ENCODE measurements at regions not wholly inside any gene's neighbourhood (a gene's known extent, or its start where the extent isn't known, plus 50 kb on each side); places are given as distances from the start of the nearest gene placed in this dataset.

DNA sequence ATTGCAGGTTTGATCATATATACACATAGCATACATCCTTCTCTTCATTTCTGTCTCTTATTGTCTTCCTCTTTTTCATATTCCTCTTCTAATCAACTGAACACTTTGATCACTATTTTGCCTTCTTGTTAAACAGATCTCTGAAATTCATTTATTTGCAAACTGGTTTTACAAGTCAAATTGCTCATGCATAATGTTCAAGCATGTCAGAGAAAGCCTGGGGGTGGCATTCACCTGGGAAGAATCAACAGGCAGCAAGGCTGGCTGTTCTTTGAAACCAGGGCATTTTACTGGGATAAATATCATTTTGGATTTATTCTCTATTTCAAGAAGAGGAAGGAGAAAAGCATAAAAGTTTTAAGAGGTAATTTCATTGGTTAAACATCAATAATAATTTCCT is 66.9 kb upstream of the LRATD1 start:
- TF ChIP-seq, protein P1, sequence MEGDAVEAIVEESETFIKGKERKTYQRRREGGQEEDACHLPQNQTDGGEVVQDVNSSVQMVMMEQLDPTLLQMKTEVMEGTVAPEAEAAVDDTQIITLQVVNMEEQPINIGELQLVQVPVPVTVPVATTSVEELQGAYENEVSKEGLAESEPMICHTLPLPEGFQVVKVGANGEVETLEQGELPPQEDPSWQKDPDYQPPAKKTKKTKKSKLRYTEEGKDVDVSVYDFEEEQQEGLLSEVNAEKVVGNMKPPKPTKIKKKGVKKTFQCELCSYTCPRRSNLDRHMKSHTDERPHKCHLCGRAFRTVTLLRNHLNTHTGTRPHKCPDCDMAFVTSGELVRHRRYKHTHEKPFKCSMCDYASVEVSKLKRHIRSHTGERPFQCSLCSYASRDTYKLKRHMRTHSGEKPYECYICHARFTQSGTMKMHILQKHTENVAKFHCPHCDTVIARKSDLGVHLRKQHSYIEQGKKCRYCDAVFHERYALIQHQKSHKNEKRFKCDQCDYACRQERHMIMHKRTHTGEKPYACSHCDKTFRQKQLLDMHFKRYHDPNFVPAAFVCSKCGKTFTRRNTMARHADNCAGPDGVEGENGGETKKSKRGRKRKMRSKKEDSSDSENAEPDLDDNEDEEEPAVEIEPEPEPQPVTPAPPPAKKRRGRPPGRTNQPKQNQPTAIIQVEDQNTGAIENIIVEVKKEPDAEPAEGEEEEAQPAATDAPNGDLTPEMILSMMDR (IDR thresholded peaks at IDR 0.05; ENCODE audit: unreplicated experiment), result no peak
- Mint-ChIP-seq H3K27ac (ENCODE audit: unreplicated experiment) (no peak overlapping the region), H3K27me3 (ENCODE audit: unreplicated experiment) (no peaks in the 10 kb centered on the region), H3K4me1 (ENCODE audit: unreplicated experiment) (no peaks in the 10 kb centered on the region), H3K4me3 (ENCODE audit: unreplicated experiment) (no peak overlapping the region), H3K36me3 (ENCODE audit: low read depth, unreplicated experiment) (no peaks in the 10 kb centered on the region), H3K9me3 (ENCODE audit: unreplicated experiment) (no peaks in the 10 kb centered on the region)
- no peak for DNase-seq (ENCODE audit: low spot score)

DNA sequence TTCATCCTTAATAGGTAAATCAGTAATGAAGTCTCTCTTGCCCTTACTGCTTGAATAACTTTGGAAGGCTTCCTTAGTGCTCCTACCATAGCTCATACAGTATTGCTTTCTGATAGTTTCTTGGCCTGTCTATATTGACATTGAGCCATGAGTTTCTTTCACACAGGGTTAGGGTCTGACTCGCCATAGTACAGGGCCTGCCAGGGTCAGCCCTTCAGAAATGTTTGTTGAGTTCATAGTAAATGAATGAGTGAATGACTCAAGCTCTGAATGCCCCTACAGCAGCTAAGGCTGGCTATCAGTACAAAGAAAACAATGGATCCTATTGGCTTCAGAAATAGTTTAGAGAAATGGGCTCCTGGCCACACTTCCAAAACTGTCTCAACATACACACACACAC is 65.0 kb upstream of the LRATD1 start:
- H3K4me3 Mint-ChIP-seq (ENCODE audit: unreplicated experiment), result no peak overlapping the region
- H3K36me3 Mint-ChIP-seq (ENCODE audit: low read depth, unreplicated experiment), result no peaks in the 10 kb centered on the region
- no peaks in the 10 kb centered on the region for H3K4me1 Mint-ChIP-seq (ENCODE audit: unreplicated experiment)
- no peak for DNase-seq (ENCODE audit: low spot score)
- no peaks in the 10 kb centered on the region for H3K9me3 Mint-ChIP-seq (ENCODE audit: unreplicated experiment)
- H3K27me3 Mint-ChIP-seq (ENCODE audit: unreplicated experiment), result no peaks in the 10 kb centered on the region
- H3K27ac Mint-ChIP-seq (ENCODE audit: unreplicated experiment), result no peak overlapping the region
- TF ChIP-seq, protein P1 (IDR thresholded peaks at IDR 0.05; ENCODE audit: unreplicated experiment), result no peak

DNA sequence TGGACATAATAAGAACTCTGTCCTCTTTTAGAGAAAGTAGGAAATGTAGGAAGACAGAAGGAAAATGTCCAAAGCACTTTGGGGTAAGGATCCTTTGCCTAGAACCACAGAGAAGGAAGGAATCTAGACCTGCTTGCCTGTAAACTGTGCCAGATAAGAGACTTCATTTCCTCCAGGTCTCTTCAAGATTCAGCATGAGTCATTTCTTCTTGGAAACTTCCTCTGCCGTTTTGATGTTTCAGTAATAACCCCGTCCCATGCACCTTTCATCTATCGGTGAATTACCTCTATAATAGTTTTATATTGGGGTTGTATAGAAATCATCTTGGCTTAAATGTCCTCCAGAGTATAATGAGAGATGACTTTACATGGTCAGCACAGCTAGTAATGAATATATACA is 63.2 kb upstream of the LRATD1 start:
- Mint-ChIP-seq H3K27me3 (ENCODE audit: unreplicated experiment) (no peaks in the 10 kb centered on the region), H3K36me3 (ENCODE audit: low read depth, unreplicated experiment) (no peaks in the 10 kb centered on the region), H3K27ac (ENCODE audit: unreplicated experiment) (no peak overlapping the region), H3K4me1 (ENCODE audit: unreplicated experiment) (no peaks in the 10 kb centered on the region), H3K4me3 (ENCODE audit: unreplicated experiment) (no peak overlapping the region), H3K9me3 (ENCODE audit: unreplicated experiment) (no peaks in the 10 kb centered on the region)
- DNase-seq (ENCODE audit: low spot score), result no peak
- TF ChIP-seq, protein P1 (IDR thresholded peaks at IDR 0.05; ENCODE audit: unreplicated experiment), result no peak

DNA sequence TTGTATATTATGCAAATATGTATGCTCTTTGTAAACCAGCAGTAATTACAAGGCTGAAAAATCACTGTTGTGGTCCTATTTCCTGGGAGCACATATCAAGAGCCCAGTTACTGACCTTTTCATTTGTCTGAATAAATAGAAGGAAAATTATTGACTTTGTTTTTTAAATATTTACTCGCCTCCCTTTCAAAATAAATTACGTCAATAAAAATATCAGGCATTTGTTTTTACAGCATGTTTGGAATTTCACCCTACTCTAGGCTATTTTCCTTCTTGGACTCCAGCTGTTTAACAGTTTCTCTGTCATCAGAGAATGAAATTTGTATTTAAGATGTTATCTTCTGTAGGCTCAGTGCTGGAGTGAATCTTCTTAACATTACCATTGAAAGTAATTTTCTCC is 59.9 kb upstream of the LRATD1 start:
- Mint-ChIP-seq H3K27me3 (ENCODE audit: unreplicated experiment) (no peaks in the 10 kb centered on the region), H3K9me3 (ENCODE audit: unreplicated experiment) (no peaks in the 10 kb centered on the region), H3K4me1 (ENCODE audit: unreplicated experiment) (no peaks in the 10 kb centered on the region), H3K27ac (ENCODE audit: unreplicated experiment) (no peak overlapping the region), H3K4me3 (ENCODE audit: unreplicated experiment) (no peak overlapping the region), H3K36me3 (ENCODE audit: low read depth, unreplicated experiment) (no peaks in the 10 kb centered on the region)
- TF ChIP-seq, protein P1 (IDR thresholded peaks at IDR 0.05; ENCODE audit: unreplicated experiment), result no peak
- DNase-seq (ENCODE audit: low spot score), result no peak

DNA sequence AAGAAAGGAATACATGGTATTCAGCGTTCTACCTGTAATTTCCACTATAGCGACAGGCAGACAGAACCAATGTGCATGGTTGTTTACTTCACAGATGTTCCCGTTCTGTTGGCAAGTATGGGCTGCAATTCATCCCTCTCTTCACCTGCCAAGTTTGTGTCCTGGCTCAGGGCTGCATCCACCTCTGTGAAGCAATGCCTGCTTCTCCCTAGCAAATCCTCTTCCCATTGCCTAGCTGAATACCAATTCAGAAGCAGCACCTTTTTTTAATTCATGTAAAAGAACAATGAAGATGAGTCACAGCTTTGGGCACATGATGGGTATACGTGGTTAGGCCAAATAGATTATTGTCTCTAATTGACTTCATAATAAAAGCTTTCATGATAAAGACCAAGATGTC is 54.7 kb upstream of the LRATD1 start:
- no peak for DNase-seq (ENCODE audit: low spot score)
- H3K9me3 Mint-ChIP-seq (ENCODE audit: unreplicated experiment), result no peaks in the 10 kb centered on the region
- no peaks in the 10 kb centered on the region for H3K36me3 Mint-ChIP-seq (ENCODE audit: low read depth, unreplicated experiment)
- H3K27me3 Mint-ChIP-seq (ENCODE audit: unreplicated experiment), result no peaks in the 10 kb centered on the region
- no peak overlapping the region for H3K4me3 Mint-ChIP-seq (ENCODE audit: unreplicated experiment)
- no peak overlapping the region for H3K27ac Mint-ChIP-seq (ENCODE audit: unreplicated experiment)
- H3K4me1 Mint-ChIP-seq (ENCODE audit: unreplicated experiment), result no peaks in the 10 kb centered on the region
- TF ChIP-seq, protein P1 (IDR thresholded peaks at IDR 0.05; ENCODE audit: unreplicated experiment), result no peak
